ENCODE measurements at regions not wholly inside any gene's neighbourhood (a gene's known extent, or its start where the extent isn't known, plus 50 kb on each side); places are given as distances from the start of the nearest gene placed in this dataset.

GRCh38 chr12:88693837-88694445 lies 113.7 kb upstream of the KITLG start:
- TF ChIP-seq EZH2 (IDR thresholded peaks at IDR 0.05): no peak
- no peak for TF ChIP-seq POLR2AphosphoS5 (IDR thresholded peaks at IDR 0.05; ENCODE audit: borderline replicate concordance, low read depth, low read length)

Measured in SK-N-MC (cell line).